KMS-11 (cell line): ENCODE measurements at regions not wholly inside any gene's neighbourhood (a gene's known extent, or its start where the extent isn't known, plus 50 kb on each side); places are given as distances from the start of the nearest gene placed in this dataset.

Experiments
- H2AFZ ChIP-seq: fragments of 200-600 bp; sonication (generic); 2 replicates; pipeline ENCODE4 v1.6.1; 2016; ENCODE audit warnings: antibody characterized with exemption, mixed run types, low read depth
- H3K27ac ChIP-seq: fragments of 200-600 bp; sonication (generic); 2 replicates; pipeline ENCODE4 v1.6.1; 2016; ENCODE audit warnings: mild to moderate bottlenecking, mixed run types
- H3K27me3 ChIP-seq: fragments of 200-600 bp; sonication (generic); 2 replicates; pipeline ENCODE4 v1.6.1; 2017; ENCODE audit warnings: mild to moderate bottlenecking, low read depth, mixed run types, moderate library complexity; ENCODE audit not compliant: insufficient read depth
- H3K36me3 ChIP-seq: fragments of 200-600 bp; sonication (generic); 2 replicates; pipeline ENCODE4 v1.6.1; 2017; ENCODE audit warnings: mild to moderate bottlenecking, mixed run types; ENCODE audit not compliant: insufficient read depth
- H3K4me1 ChIP-seq: fragments of 200-600 bp; sonication (generic); 2 replicates; pipeline ENCODE4 v1.6.1; 2016; ENCODE audit warnings: mild to moderate bottlenecking, low read depth, mixed run types; ENCODE audit not compliant: poor library complexity, severe bottlenecking
- H3K4me2 ChIP-seq: fragments of 200-600 bp; sonication (generic); 2 replicates; pipeline ENCODE4 v1.7.0; 2016; ENCODE audit warnings: mild to moderate bottlenecking, mixed run types
- H3K4me3 ChIP-seq: fragments of 200-600 bp; sonication (generic); IDR thresholded peaks from 2 replicates; pipeline ENCODE4 v1.6.1; 2017; ENCODE audit warnings: low read depth, low read length, mixed read lengths; ENCODE audit not compliant: insufficient read depth
- H3K79me2 ChIP-seq: fragments of 200-600 bp; sonication (generic); 2 replicates; pipeline ENCODE4 v1.6.1; 2016; ENCODE audit warnings: low read depth, mixed run types; ENCODE audit not compliant: insufficient read depth
- H3K9ac ChIP-seq: fragments of 200-600 bp; sonication (generic); 2 replicates; pipeline ENCODE4 v1.6.1; 2016; ENCODE audit warnings: mild to moderate bottlenecking, mixed run types
- H4K20me1 ChIP-seq: fragments of 200-600 bp; sonication (generic); 2 replicates; pipeline ENCODE4 v1.6.1; 2016; ENCODE audit warnings: mild to moderate bottlenecking, mixed run types; ENCODE audit not compliant: insufficient read depth
- CTCF ChIP-seq: fragments of 200-600 bp; sonication (generic); conservative IDR thresholded peaks from 2 replicates; pipeline ENCODE4 v1.6.1; 2017; ENCODE audit warnings: low read depth, mild to moderate bottlenecking, antibody characterized with exemption, low read length, moderate library complexity, mixed read lengths

- H3K27me3 ChIP-seq: no peaks in the 10 kb centered on the region
- no peak overlapping the region for H3K9ac ChIP-seq
- H3K27ac ChIP-seq: no peak overlapping the region
- no peak for TF ChIP-seq CTCF
- no peaks in the 10 kb centered on the region for H4K20me1 ChIP-seq
- peaks cover 21% of the 10 kb centered on the region for H3K4me1 ChIP-seq
- H2AFZ ChIP-seq: no peak overlapping the region
- no peaks in the 10 kb centered on the region for H3K79me2 ChIP-seq
- no peak overlapping the region for H3K4me2 ChIP-seq
- H3K36me3 ChIP-seq: no peaks in the 10 kb centered on the region
- H3K4me3 ChIP-seq: no peak overlapping the region
Observed at GRCh38 chr21:16911166-16911607, 601.7 kb upstream of the CXADR start.

DNA sequence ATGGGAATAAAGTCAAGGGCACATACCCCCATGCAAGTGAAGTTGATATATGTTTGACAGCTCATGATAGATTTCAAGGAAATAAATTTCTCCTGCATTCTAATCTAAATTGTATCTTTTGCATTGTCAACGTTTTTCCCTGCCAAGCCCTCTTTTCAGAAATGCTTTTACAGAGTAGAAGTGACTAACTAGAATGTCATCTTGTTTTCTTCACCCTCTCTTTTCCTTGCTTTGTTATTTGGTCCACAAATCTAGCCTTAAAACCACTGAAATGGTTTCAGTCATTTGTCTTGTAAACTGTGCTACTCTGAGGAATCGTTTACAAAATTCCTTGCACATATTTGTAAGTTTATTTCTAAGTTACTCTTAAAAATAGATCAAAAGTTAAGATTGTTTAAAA, 600.8 kb upstream of the CXADR start:
- Histone ChIP-seq H3K4me3 (no peak overlapping the region), H3K4me2 (no peak overlapping the region), H3K36me3 (no peaks in the 10 kb centered on the region), H3K27ac (no peak overlapping the region; the same call in 1 of the 2 replicates), H4K20me1 (no peaks in the 10 kb centered on the region), H2AFZ (no peak overlapping the region), H3K4me1 (peaks cover 21% of the 10 kb centered on the region), H3K79me2 (no peaks in the 10 kb centered on the region), H3K27me3 (no peaks in the 10 kb centered on the region), H3K9ac (no peak overlapping the region)
- no peak for TF ChIP-seq CTCF

DNA sequence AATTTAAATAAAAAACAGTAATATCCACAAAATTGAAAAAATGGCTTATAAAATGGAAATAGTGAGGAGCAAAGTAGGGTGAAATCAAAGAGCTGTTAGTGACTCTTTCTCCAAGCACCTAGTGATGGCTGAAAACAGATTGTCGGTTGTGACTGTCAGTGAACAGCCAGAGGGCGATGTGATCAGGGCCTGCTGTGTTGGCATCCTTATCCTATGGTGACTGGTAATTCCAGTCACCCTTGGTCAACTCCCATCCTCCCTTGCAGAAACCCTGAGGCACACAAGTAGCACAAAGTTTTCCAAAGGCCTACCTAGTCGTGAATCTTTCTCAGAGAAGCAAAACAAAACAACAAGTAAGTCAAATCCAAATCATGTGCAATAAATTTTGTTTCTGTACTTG, 599.8 kb upstream of the CXADR start:
- no peak overlapping the region for H3K27ac ChIP-seq
- no peak for TF ChIP-seq CTCF
- no peaks in the 10 kb centered on the region for H3K79me2 ChIP-seq
- no peak overlapping the region for H3K9ac ChIP-seq
- H2AFZ ChIP-seq: no peak overlapping the region
- H3K36me3 ChIP-seq: no peaks in the 10 kb centered on the region
- H4K20me1 ChIP-seq: no peaks in the 10 kb centered on the region
- no peaks in the 10 kb centered on the region for H3K27me3 ChIP-seq
- H3K4me1 ChIP-seq: peaks cover 21% of the 10 kb centered on the region
- H3K4me2 ChIP-seq: no peak overlapping the region
- no peak overlapping the region for H3K4me3 ChIP-seq

- no peaks in the 10 kb centered on the region for H3K27me3 ChIP-seq
- no peak overlapping the region for H2AFZ ChIP-seq
- no peak for TF ChIP-seq CTCF
- H3K27ac ChIP-seq: no peak overlapping the region
- no peak overlapping the region for H3K9ac ChIP-seq
- no peaks in the 10 kb centered on the region for H3K4me1 ChIP-seq
- no peak overlapping the region for H3K4me2 ChIP-seq
- H3K4me3 ChIP-seq: no peak overlapping the region
- H3K79me2 ChIP-seq: no peaks in the 10 kb centered on the region
- H3K36me3 ChIP-seq: no peaks in the 10 kb centered on the region
- no peaks in the 10 kb centered on the region for H4K20me1 ChIP-seq
Observed at GRCh38 chr21:16928439-16928838, 584.4 kb upstream of the CXADR start.
